HepG2 (cell line): ENCODE measurements at regions not wholly inside any gene's neighbourhood (a gene's known extent, or its start where the extent isn't known, plus 50 kb on each side); places are given as distances from the start of the nearest gene placed in this dataset.
A peak's percentile ranks its signal among the peaks of the same experiment; 100 is the strongest.

ENCODE experiments used
- CENPT ChIP-seq: sonication (generic); formaldehyde crosslinking; IDR thresholded peaks from 2 replicates; pipeline ENCODE4 v1.8.0; 2022; ENCODE audit warnings: low read depth, mild to moderate bottlenecking, moderate library complexity, missing genetic modification reagents
- FOSL1 ChIP-seq: sonication (generic); formaldehyde crosslinking; IDR thresholded peaks from 2 replicates; pipeline ENCODE4 v1.9.0; 2021; ENCODE audit warnings: missing genetic modification reagents, borderline replicate concordance
- FOXM1 ChIP-seq: sonication (generic); formaldehyde crosslinking; IDR thresholded peaks from 2 replicates; pipeline ENCODE4 v1.5.0; 2020; ENCODE audit warnings: missing genetic modification reagents
- KDM5B ChIP-seq: sonication (generic); formaldehyde crosslinking; IDR thresholded peaks from 2 replicates; pipeline ENCODE4 v1.4.0; 2020; ENCODE audit warnings: missing genetic modification reagents, mild to moderate bottlenecking, borderline replicate concordance
- NCOA1 ChIP-seq: sonication (generic); formaldehyde crosslinking; IDR thresholded peaks from 2 replicates; pipeline ENCODE4 v1.9.0; 2021; ENCODE audit warnings: missing genetic modification reagents
- NFE2L2 ChIP-seq: fragments of 150-350 bp; IDR thresholded peaks from 2 replicates; pipeline ENCODE4 v1.6.1; 2014; ENCODE audit warnings: low read length
- SRSF1 ChIP-seq: fragments of 200-400 bp; formaldehyde crosslinking; optimal IDR thresholded peaks from 2 replicates; pipeline ENCODE3; 2017; ENCODE audit warnings: mild to moderate bottlenecking, low read depth, low read length, moderate library complexity
- STAT5B ChIP-seq: sonication (generic); formaldehyde crosslinking; IDR thresholded peaks from 2 replicates; pipeline ENCODE4 v1.4.0; 2020; ENCODE audit warnings: missing genetic modification reagents
- TGIF2 ChIP-seq: IDR thresholded peaks from 2 replicates; pipeline ENCODE4 v1.6.1; 2016; ENCODE audit warnings: control low read depth, missing compliant biosample characterization
- TRIM22 ChIP-seq: fragments of 450-650 bp; IDR thresholded peaks from 2 replicates; pipeline ENCODE4 v1.6.1; 2017
- ZMYM4 ChIP-seq: sonication (generic); formaldehyde crosslinking; IDR thresholded peaks from 2 replicates; pipeline ENCODE4 v1.8.1; 2023; ENCODE audit warnings: mild to moderate bottlenecking, missing genetic modification reagents
- ZNF512 ChIP-seq: sonication (generic); formaldehyde crosslinking; IDR thresholded peaks from 2 replicates; pipeline ENCODE4 v1.4.0; 2020; ENCODE audit warnings: mild to moderate bottlenecking, missing genetic modification reagents
- ZNF552 ChIP-seq: sonication (generic); formaldehyde crosslinking; IDR thresholded peaks from 2 replicates; pipeline ENCODE4 v1.9.0; 2022; ENCODE audit warnings: missing genetic modification reagents, mild to moderate bottlenecking, borderline replicate concordance
- ZNF747 ChIP-seq: sonication (generic); formaldehyde crosslinking; IDR thresholded peaks from 2 replicates; pipeline ENCODE4 v1.8.1; 2023; ENCODE audit warnings: missing genetic modification reagents, mild to moderate bottlenecking, borderline replicate concordance
- ZNF772 ChIP-seq: sonication (generic); formaldehyde crosslinking; IDR thresholded peaks from 2 replicates; pipeline ENCODE4 v1.5.0; 2020; ENCODE audit warnings: mild to moderate bottlenecking, missing genetic modification reagents
- TF ChIP-seq, protein P1 (sequence below): sonication (generic); formaldehyde crosslinking; IDR thresholded peaks from 2 replicates; pipeline ENCODE4 v1.4.0; 2020; ENCODE audit warnings: mild to moderate bottlenecking, missing genetic modification reagents
- TF ChIP-seq, protein P2 (sequence below): sonication (generic); formaldehyde crosslinking; IDR thresholded peaks from 2 replicates; pipeline ENCODE4 v1.4.0; 2020; ENCODE audit warnings: missing genetic modification reagents, borderline replicate concordance
- TF ChIP-seq, protein P3 (sequence below): sonication (generic); formaldehyde crosslinking; IDR thresholded peaks from 2 replicates; pipeline ENCODE4 v1.5.0; 2020; ENCODE audit warnings: missing genetic modification reagents, mild to moderate bottlenecking, borderline replicate concordance

GRCh38 chr10:25080880-25081581, 64.6 kb downstream of the THNSL1 start (continued):
- no peak for TF ChIP-seq CENPT (CRISPR knock-in tag)
- TF ChIP-seq, protein P1, sequence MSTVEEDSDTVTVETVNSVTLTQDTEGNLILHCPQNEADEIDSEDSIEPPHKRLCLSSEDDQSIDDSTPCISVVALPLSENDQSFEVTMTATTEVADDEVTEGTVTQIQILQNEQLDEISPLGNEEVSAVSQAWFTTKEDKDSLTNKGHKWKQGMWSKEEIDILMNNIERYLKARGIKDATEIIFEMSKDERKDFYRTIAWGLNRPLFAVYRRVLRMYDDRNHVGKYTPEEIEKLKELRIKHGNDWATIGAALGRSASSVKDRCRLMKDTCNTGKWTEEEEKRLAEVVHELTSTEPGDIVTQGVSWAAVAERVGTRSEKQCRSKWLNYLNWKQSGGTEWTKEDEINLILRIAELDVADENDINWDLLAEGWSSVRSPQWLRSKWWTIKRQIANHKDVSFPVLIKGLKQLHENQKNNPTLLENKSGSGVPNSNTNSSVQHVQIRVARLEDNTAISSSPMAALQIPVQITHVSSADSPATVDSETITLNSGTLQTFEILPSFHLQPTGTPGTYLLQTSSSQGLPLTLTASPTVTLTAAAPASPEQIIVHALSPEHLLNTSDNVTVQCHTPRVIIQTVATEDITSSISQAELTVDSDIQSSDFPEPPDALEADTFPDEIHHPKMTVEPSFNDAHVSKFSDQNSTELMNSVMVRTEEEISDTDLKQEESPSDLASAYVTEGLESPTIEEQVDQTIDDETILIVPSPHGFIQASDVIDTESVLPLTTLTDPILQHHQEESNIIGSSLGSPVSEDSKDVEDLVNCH (CRISPR knock-in tag) = no peak
- TF ChIP-seq KDM5B (CRISPR knock-in tag) = no peak
- no peak for TF ChIP-seq NCOA1
- TF ChIP-seq FOXM1 = no peak
- TF ChIP-seq FOSL1 (CRISPR knock-in tag) = no peak
- TF ChIP-seq, protein P2, sequence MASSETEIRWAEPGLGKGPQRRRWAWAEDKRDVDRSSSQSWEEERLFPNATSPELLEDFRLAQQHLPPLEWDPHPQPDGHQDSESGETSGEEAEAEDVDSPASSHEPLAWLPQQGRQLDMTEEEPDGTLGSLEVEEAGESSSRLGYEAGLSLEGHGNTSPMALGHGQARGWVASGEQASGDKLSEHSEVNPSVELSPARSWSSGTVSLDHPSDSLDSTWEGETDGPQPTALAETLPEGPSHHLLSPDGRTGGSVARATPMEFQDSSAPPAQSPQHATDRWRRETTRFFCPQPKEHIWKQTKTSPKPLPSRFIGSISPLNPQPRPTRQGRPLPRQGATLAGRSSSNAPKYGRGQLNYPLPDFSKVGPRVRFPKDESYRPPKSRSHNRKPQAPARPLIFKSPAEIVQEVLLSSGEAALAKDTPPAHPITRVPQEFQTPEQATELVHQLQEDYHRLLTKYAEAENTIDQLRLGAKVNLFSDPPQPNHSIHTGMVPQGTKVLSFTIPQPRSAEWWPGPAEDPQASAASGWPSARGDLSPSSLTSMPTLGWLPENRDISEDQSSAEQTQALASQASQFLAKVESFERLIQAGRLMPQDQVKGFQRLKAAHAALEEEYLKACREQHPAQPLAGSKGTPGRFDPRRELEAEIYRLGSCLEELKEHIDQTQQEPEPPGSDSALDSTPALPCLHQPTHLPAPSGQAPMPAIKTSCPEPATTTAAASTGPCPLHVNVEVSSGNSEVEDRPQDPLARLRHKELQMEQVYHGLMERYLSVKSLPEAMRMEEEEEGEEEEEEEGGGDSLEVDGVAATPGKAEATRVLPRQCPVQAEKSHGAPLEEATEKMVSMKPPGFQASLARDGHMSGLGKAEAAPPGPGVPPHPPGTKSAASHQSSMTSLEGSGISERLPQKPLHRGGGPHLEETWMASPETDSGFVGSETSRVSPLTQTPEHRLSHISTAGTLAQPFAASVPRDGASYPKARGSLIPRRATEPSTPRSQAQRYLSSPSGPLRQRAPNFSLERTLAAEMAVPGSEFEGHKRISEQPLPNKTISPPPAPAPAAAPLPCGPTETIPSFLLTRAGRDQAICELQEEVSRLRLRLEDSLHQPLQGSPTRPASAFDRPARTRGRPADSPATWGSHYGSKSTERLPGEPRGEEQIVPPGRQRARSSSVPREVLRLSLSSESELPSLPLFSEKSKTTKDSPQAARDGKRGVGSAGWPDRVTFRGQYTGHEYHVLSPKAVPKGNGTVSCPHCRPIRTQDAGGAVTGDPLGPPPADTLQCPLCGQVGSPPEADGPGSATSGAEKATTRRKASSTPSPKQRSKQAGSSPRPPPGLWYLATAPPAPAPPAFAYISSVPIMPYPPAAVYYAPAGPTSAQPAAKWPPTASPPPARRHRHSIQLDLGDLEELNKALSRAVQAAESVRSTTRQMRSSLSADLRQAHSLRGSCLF = no peak
- no peak for TF ChIP-seq TGIF2 (CRISPR knock-in tag)
- TF ChIP-seq, protein P3, sequence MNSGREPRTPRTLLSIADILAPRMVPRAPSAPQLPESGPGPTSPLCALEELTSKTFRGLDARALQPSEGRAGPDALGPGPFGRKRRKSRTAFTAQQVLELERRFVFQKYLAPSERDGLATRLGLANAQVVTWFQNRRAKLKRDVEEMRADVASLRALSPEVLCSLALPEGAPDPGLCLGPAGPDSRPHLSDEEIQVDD (CRISPR knock-in tag) = no peak
- TF ChIP-seq SRSF1 = no peak
- TF ChIP-seq ZNF747 (CRISPR knock-in tag) = no peak
- TF ChIP-seq ZMYM4 (CRISPR knock-in tag) = peak; percentile 80
- TF ChIP-seq ZNF772 (CRISPR knock-in tag) = no peak
- TF ChIP-seq TRIM22 = no peak
- TF ChIP-seq ZNF512 (CRISPR knock-in tag) = no peak
- no peak for TF ChIP-seq NFE2L2
- no peak for TF ChIP-seq STAT5B (CRISPR knock-in tag)
- no peak for TF ChIP-seq ZNF552 (CRISPR knock-in tag)
